SK-N-SH (cell line): ENCODE measurements at regions not wholly inside any gene's neighbourhood (a gene's known extent, or its start where the extent isn't known, plus 50 kb on each side); places are given as distances from the start of the nearest gene placed in this dataset.

ENCODE experiments used
- CTCF ChIA-PET: fragments of 300-600, 350-600 bp; formaldehyde crosslinking; extraction: SDS; loops from one replicate; lab custom pipeline; 2021; lab: Yijun Ruan, JAX
- POLR2A ChIA-PET: fragments of 350-600 bp; sonication (Branson Sonifier 250); formaldehyde crosslinking; extraction: SDS; loops from one replicate; lab custom pipeline; 2020; ENCODE audit warnings: antibody characterized with exemption, inconsistent platforms; lab: Yijun Ruan, JAX
- DNase-seq: peaks from one replicate; pipeline ENCODE4 v3.0.0; 2012
- H2AFZ ChIP-seq: fragments of 200-600 bp; sonication (generic); 2 replicates; pipeline ENCODE4 v1.8.1; 2016; ENCODE audit warnings: antibody characterized with exemption, mild to moderate bottlenecking, low read depth
- H3F3A ChIP-seq: fragments of 200-600 bp; sonication (generic); replicated peaks from 2 replicates; pipeline ENCODE3; 2016; ENCODE audit warnings: antibody characterized with exemption, mild to moderate bottlenecking; ENCODE audit not compliant: insufficient read depth
- H3K27ac ChIP-seq, 2 experiments: fragments of 200-500 bp in 1 of 2; fragments of 200-600 bp in 1 of 2; sonication (Bioruptor generic) in 1 of 2; sonication (generic), shearing (Covaris generic) in 1 of 2; 2 replicates each; pipeline versions ENCODE4 v1.5.1 to v1.6.1; 2014 to 2016; ENCODE audit warnings: low read depth in 2 of 2, inconsistent platforms in 1 of 2, low read length in 1 of 2, mild to moderate bottlenecking in 1 of 2, mixed read lengths in 1 of 2
- H3K27me3 ChIP-seq: fragments of 200-600 bp; sonication (generic), shearing (Covaris generic); 2 replicates; pipeline ENCODE4 v1.6.1; 2016; ENCODE audit warnings: mixed run types; ENCODE audit not compliant: insufficient read depth
- H3K36me3 ChIP-seq, 2 experiments: fragments of 200-500 bp in 1 of 2; fragments of 200-600 bp in 1 of 2; sonication (Bioruptor generic) in 1 of 2; sonication (generic) in 1 of 2; replicated peaks in 1 of 2; 2 replicates each; pipeline versions ENCODE3 to v1.5.1; 2014 to 2016; ENCODE audit warnings: low read length in 1 of 2, mild to moderate bottlenecking in 1 of 2; ENCODE audit not compliant: insufficient read depth in 2 of 2, control insufficient read depth in 1 of 2
- H3K4me1 ChIP-seq, 2 experiments: fragments of 200-500 bp in 1 of 2; fragments of 200-600 bp in 1 of 2; sonication (Bioruptor generic) in 1 of 2; sonication (generic), shearing (Covaris generic) in 1 of 2; 2 replicates each; pipeline versions ENCODE4 v1.5.1 to v1.6.1; 2014 to 2016; ENCODE audit warnings: low read depth in 1 of 2, low read length in 1 of 2, mixed run types in 1 of 2; ENCODE audit not compliant: insufficient read depth in 2 of 2, control insufficient read depth in 1 of 2
- H3K4me2 ChIP-seq: fragments of 200-600 bp; sonication (generic), shearing (Covaris generic); 2 replicates; pipeline ENCODE4 v1.6.1; 2017; ENCODE audit warnings: mixed run types
- H3K4me3 ChIP-seq, 2 experiments: fragments of 200-500 bp in 1 of 2; fragments of 200-600 bp in 1 of 2; sonication (Bioruptor generic) in 1 of 2; sonication (generic), shearing (Covaris generic) in 1 of 2; 2 replicates each; pipeline versions ENCODE4 v1.5.1 to v1.8.1; 2014 to 2016; ENCODE audit warnings: low read depth in 2 of 2, inconsistent platforms in 1 of 2, low read length in 1 of 2, mild to moderate bottlenecking in 1 of 2, mixed read lengths in 1 of 2, moderate library complexity in 1 of 2
- H3K79me2 ChIP-seq: fragments of 200-600 bp; sonication (generic); 2 replicates; pipeline ENCODE4 v1.8.1; 2017; ENCODE audit warnings: mild to moderate bottlenecking; ENCODE audit not compliant: insufficient read depth
- H3K9ac ChIP-seq: fragments of 200-600 bp; sonication (generic); 2 replicates; pipeline ENCODE4 v1.6.1; 2017; ENCODE audit warnings: mixed run types
- H3K9me2 ChIP-seq: fragments of 200-600 bp; sonication (generic); 2 replicates; pipeline ENCODE4 v1.6.1; 2017; ENCODE audit warnings: mixed run types
- H3K9me3 ChIP-seq: fragments of 200-600 bp; sonication (generic); 2 replicates; pipeline ENCODE4 v1.6.1; 2017; ENCODE audit warnings: mixed run types, mild to moderate bottlenecking, moderate library complexity
- H4K20me1 ChIP-seq: fragments of 200-600 bp; sonication (generic); 2 replicates; pipeline ENCODE4 v1.6.1; 2017; ENCODE audit warnings: mild to moderate bottlenecking, mixed run types; ENCODE audit not compliant: insufficient read depth
- CHD2 ChIP-seq: fragments of 150-350 bp; IDR thresholded peaks from 2 replicates; pipeline ENCODE4 v1.6.1; 2018; ENCODE audit warnings: low read length; ENCODE audit not compliant: partially characterized antibody
- EP300 ChIP-seq, 2 experiments: IDR thresholded peaks; 2 replicates each; pipeline versions ENCODE4 v1.4.0 to v1.6.1; 2012; ENCODE audit warnings: borderline replicate concordance in 1 of 2, low read depth in 1 of 2, low read length in 1 of 2
- FOSL2 ChIP-seq: IDR thresholded peaks from 2 replicates; pipeline ENCODE4 v1.4.0; 2012; ENCODE audit warnings: low read depth, mild to moderate bottlenecking, moderate library complexity, borderline replicate concordance
- FOXM1 ChIP-seq: IDR thresholded peaks from 2 replicates; pipeline ENCODE4 v1.4.0; 2012; ENCODE audit warnings: low read depth, mild to moderate bottlenecking
- GABPA ChIP-seq: IDR thresholded peaks from 2 replicates; pipeline ENCODE4 v1.4.0; 2012; ENCODE audit warnings: low read depth, mild to moderate bottlenecking
- MXI1 ChIP-seq: IDR thresholded peaks from 2 replicates; pipeline ENCODE4 v1.6.1; 2012; ENCODE audit warnings: mild to moderate bottlenecking, low read depth, low read length, improper control_type of control experiment
- NFIC ChIP-seq: IDR thresholded peaks from 2 replicates; pipeline ENCODE4 v1.4.0; 2012; ENCODE audit warnings: borderline replicate concordance
- POLR2AphosphoS5 ChIP-seq: IDR thresholded peaks from 2 replicates; pipeline ENCODE4 v1.6.1; 2012; ENCODE audit warnings: low read depth, low read length
- RCOR1 ChIP-seq: fragments of 150-350 bp; IDR thresholded peaks from 2 replicates; pipeline ENCODE4 v1.6.1; 2017; ENCODE audit warnings: antibody characterized with exemption, low read length
- REST ChIP-seq: IDR thresholded peaks from 2 replicates; pipeline ENCODE4 v1.6.1; 2012; ENCODE audit warnings: mild to moderate bottlenecking, low read depth, low read length, moderate library complexity
- RFX5 ChIP-seq: IDR thresholded peaks from 2 replicates; pipeline ENCODE4 v1.6.1; 2012; ENCODE audit warnings: mild to moderate bottlenecking, improper control_type of control experiment, low read length
- RXRA ChIP-seq: IDR thresholded peaks from 2 replicates; pipeline ENCODE4 v1.4.0; 2012; ENCODE audit warnings: low read depth, mild to moderate bottlenecking, borderline replicate concordance
- SIN3A ChIP-seq: IDR thresholded peaks from 2 replicates; pipeline ENCODE4 v1.6.1; 2012; ENCODE audit warnings: low read depth, mild to moderate bottlenecking, low read length, moderate library complexity, borderline replicate concordance
- TAF1 ChIP-seq: IDR thresholded peaks from 2 replicates; pipeline ENCODE4 v1.6.1; 2012; ENCODE audit warnings: low read depth, mild to moderate bottlenecking, low read length, moderate library complexity, borderline replicate concordance
- TCF12 ChIP-seq: IDR thresholded peaks from 2 replicates; pipeline ENCODE4 v1.4.0; 2012
- TEAD4 ChIP-seq: IDR thresholded peaks from 2 replicates; pipeline ENCODE4 v1.4.0; 2012; ENCODE audit warnings: mild to moderate bottlenecking, borderline replicate concordance; ENCODE audit not compliant: insufficient read depth
- YY1 ChIP-seq: IDR thresholded peaks from 2 replicates; pipeline ENCODE4 v1.4.0; 2012; ENCODE audit warnings: low read depth, mild to moderate bottlenecking
- WGBS: methylation state at CpG from one replicate; pipeline ENCODE4 v1.1.6; 2017; ENCODE audit warnings: low lambda C conversion rate; 5-methylcytosine and 5-hydroxymethylcytosine counted together
- TF ChIP-seq, protein P1 (sequence below): IDR thresholded peaks from 2 replicates; pipeline ENCODE4 v1.4.0; 2012; ENCODE audit warnings: low read depth, borderline replicate concordance
- TF ChIP-seq, protein P2 (sequence below): fragments of 200-600 bp; sonication (generic); IDR thresholded peaks from 2 replicates; pipeline ENCODE4 v1.6.1; 2017; ENCODE audit warnings: antibody characterized with exemption, mild to moderate bottlenecking, moderate library complexity
- TF ChIP-seq, protein P3 (sequence below): IDR thresholded peaks from 2 replicates; pipeline ENCODE4 v1.4.0; 2012; ENCODE audit warnings: low read depth

- DNase-seq = no peak
- POLR2A ChIA-PET = no interaction called here
- H3K9me3 ChIP-seq = no peaks in the 10 kb centered on the region
- H2AFZ ChIP-seq = no peak overlapping the region
- H3K4me2 ChIP-seq = no peak overlapping the region
- CTCF ChIA-PET = no interaction called here
- no peaks in the 10 kb centered on the region for H3K4me1 ChIP-seq
- H3K36me3 ChIP-seq = no peaks in the 10 kb centered on the region
- WGBS = 2% methylated on average over 10 of the region's 22 CpGs
- no peak overlapping the region for H3K27ac ChIP-seq
- H3F3A ChIP-seq = no peaks in the 10 kb centered on the region
- no peaks in the 10 kb centered on the region for H3K9me2 ChIP-seq
- TF ChIP-seq FOSL2 (no peak), YY1 (no peak)
- no peak overlapping the region for H3K9ac ChIP-seq
- H4K20me1 ChIP-seq = no peaks in the 10 kb centered on the region
- H3K27me3 ChIP-seq = peaks cover 32% of the 10 kb centered on the region; the same call in 1 of the 2 replicates
- H3K4me3 ChIP-seq = no peak overlapping the region
- no peaks in the 10 kb centered on the region for H3K79me2 ChIP-seq
These were observed 214.3 kb upstream of the IRX4 start for GRCh38 chr5:2096887-2097505.

DNA sequence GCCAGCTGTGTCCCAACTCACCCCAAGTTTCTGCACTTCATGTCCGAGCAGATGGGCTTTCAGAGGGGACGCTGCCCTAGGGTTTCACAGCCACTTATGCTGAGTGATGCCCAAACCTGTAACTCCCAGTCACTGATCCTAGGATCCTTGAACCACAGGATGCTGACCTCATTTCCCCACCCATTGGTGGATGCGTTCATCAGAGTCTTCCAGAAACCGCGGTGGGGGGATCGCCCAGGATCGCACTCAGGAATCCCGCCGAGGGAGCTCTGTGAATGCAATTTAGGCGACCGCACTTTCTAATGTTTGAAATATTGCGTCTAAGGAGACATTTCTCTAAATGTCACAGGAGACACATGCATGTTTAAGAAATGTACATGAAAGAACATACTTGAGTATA, 212.3 kb upstream of the IRX4 start:
- no peak overlapping the region for H3K4me3 ChIP-seq
- no peaks in the 10 kb centered on the region for H3K36me3 ChIP-seq
- H4K20me1 ChIP-seq = no peaks in the 10 kb centered on the region
- no peaks in the 10 kb centered on the region for H3K79me2 ChIP-seq
- H3K9me2 ChIP-seq = no peaks in the 10 kb centered on the region
- DNase-seq = no peak
- H3F3A ChIP-seq = no peaks in the 10 kb centered on the region
- ChIA-PET POLR2A (no interaction called here), CTCF (no interaction called here)
- H3K4me1 ChIP-seq = no peaks in the 10 kb centered on the region
- H3K27ac ChIP-seq = no peak overlapping the region
- no peak for TF ChIP-seq GABPA
- no peak for TF ChIP-seq RFX5
- no peak for TF ChIP-seq FOXM1
- TF ChIP-seq TCF12 = no peak
- TF ChIP-seq, protein P1, sequence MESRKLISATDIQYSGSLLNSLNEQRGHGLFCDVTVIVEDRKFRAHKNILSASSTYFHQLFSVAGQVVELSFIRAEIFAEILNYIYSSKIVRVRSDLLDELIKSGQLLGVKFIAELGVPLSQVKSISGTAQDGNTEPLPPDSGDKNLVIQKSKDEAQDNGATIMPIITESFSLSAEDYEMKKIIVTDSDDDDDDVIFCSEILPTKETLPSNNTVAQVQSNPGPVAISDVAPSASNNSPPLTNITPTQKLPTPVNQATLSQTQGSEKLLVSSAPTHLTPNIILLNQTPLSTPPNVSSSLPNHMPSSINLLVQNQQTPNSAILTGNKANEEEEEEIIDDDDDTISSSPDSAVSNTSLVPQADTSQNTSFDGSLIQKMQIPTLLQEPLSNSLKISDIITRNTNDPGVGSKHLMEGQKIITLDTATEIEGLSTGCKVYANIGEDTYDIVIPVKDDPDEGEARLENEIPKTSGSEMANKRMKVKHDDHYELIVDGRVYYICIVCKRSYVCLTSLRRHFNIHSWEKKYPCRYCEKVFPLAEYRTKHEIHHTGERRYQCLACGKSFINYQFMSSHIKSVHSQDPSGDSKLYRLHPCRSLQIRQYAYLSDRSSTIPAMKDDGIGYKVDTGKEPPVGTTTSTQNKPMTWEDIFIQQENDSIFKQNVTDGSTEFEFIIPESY = no peak
- TF ChIP-seq, protein P2, sequence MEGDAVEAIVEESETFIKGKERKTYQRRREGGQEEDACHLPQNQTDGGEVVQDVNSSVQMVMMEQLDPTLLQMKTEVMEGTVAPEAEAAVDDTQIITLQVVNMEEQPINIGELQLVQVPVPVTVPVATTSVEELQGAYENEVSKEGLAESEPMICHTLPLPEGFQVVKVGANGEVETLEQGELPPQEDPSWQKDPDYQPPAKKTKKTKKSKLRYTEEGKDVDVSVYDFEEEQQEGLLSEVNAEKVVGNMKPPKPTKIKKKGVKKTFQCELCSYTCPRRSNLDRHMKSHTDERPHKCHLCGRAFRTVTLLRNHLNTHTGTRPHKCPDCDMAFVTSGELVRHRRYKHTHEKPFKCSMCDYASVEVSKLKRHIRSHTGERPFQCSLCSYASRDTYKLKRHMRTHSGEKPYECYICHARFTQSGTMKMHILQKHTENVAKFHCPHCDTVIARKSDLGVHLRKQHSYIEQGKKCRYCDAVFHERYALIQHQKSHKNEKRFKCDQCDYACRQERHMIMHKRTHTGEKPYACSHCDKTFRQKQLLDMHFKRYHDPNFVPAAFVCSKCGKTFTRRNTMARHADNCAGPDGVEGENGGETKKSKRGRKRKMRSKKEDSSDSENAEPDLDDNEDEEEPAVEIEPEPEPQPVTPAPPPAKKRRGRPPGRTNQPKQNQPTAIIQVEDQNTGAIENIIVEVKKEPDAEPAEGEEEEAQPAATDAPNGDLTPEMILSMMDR = no peak
- no peak for TF ChIP-seq TAF1
- TF ChIP-seq, protein P3, sequence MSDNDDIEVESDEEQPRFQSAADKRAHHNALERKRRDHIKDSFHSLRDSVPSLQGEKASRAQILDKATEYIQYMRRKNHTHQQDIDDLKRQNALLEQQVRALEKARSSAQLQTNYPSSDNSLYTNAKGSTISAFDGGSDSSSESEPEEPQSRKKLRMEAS = no peak
- no peak for TF ChIP-seq YY1
- no peak for TF ChIP-seq TEAD4
- TF ChIP-seq REST = no peak
- no peak for TF ChIP-seq RCOR1
- TF ChIP-seq SIN3A = no peak
- no peak for TF ChIP-seq MXI1
- TF ChIP-seq POLR2AphosphoS5 = no peak
- no peak for TF ChIP-seq RXRA
- TF ChIP-seq CHD2 = no peak
- TF ChIP-seq NFIC = no peak
- no peak for TF ChIP-seq EP300 (IDR thresholded peaks at IDR 0.05; ENCODE audit: borderline replicate concordance in 1 of 2, low read depth in 1 of 2, low read length in 1 of 2)
- TF ChIP-seq, all 33 proteins: peak for 0
- Histone ChIP-seq H3K4me2 (no peak overlapping the region), H3K27me3 (peaks cover 22% of the 10 kb centered on the region; the same call in 1 of the 2 replicates), H3K9ac (no peak overlapping the region), H2AFZ (no peak overlapping the region), H3K9me3 (no peaks in the 10 kb centered on the region)
- WGBS = 31% methylated on average over 10 of the region's 12 CpGs
